Activated T-helper 1 cell treated with anti-CD3 and anti-CD28 coated beads, Interleukin-12 subunit alpha, Interleukin-12 subunit beta, Interleukin-2, Interleukin-4 antibody, amounts not matched to agents 30 ng/mL and 10 ng/mL and 1 ng/mL, durations not matched to agents 14 hours and 24 hours and 36 hours (primary cell): ENCODE measurements at regions not wholly inside any gene's neighbourhood (a gene's known extent, or its start where the extent isn't known, plus 50 kb on each side); places are given as distances from the start of the nearest gene placed in this dataset.
A peak's percentile ranks its signal among the peaks of the same experiment; 100 is the strongest.
"Not testable (repeated sequence)": the region's sequence is repeated elsewhere in the genome, so short reads cannot be mapped to it uniquely, and the experiment has no call there.

ENCODE experiments used
- DNase-seq: peaks from one replicate; pipeline ENCODE4 v3.0.0; 2021; ENCODE audit warnings: low spot score
- H3K27ac Mint-ChIP-seq: one replicate; pipeline ENCODE4 v1.8.0; 2021; ENCODE audit warnings: mild to moderate bottlenecking, mixed read lengths
- H3K27me3 Mint-ChIP-seq: one replicate; pipeline ENCODE4 v1.8.0; 2022; ENCODE audit warnings: mild to moderate bottlenecking, moderate library complexity, mixed read lengths; ENCODE audit not compliant: insufficient read depth
- H3K36me3 Mint-ChIP-seq: one replicate; pipeline ENCODE4 v1.8.0; 2021; ENCODE audit warnings: low read depth, mixed read lengths
- H3K4me1 Mint-ChIP-seq: one replicate; pipeline ENCODE4 v1.8.0; 2021; ENCODE audit warnings: low read depth, mixed read lengths
- H3K4me3 Mint-ChIP-seq: one replicate; pipeline ENCODE4 v1.8.0; 2021; ENCODE audit warnings: mild to moderate bottlenecking, moderate library complexity, mixed read lengths
- H3K9me3 Mint-ChIP-seq: one replicate; pipeline ENCODE4 v1.8.0; 2021; ENCODE audit warnings: mixed read lengths
- intact Hi-C: fragments of 100-400 bp; cut with micrococcal nuclease; formaldehyde crosslinking; loops from one replicate; pipeline ENCODE4 v1.15.1; 2024

DNA sequence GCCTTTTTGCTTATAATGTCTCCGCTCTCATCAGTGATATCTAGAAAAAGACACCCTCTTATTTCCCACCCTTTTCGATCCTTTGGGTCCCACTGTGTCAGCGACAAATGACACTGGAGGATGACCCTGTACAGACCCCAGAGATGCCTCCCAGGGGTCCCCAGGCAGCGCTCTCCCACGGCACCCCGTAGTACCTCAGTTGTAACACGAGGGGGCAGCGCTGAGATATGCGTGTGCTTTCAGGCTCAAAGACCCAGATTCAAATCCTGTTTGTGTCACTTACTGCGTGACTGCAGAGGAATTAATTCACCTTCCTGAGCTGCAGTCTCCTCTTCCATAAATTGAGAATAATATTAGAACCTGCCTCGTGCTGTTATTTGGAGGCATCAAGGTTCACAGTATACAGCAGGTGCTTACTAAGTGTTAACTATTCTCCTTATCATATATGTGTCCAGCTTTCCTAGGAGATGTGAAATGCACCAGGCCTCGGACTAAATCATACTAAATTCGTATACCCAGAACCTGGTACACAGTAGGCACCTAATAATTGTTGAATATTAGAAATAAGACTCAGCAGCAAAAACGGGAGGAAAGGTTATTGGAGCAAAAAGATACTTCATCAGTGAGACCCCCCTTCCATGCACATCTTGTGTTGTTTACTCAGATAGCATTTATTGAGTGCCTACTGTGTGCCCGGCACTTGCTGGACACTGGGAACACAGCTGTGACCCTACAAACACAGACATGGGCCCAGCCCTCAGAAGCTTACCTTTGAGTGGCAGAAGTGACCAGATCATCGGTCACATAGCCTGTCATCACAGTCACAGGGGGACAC lies 99.9 kb downstream of the PHETA1 start:
- Mint-ChIP-seq H3K4me1 (no peaks in the 10 kb centered on the region), H3K9me3 (no peaks in the 10 kb centered on the region), H3K36me3 (no peaks in the 10 kb centered on the region), H3K27ac (no peak overlapping the region), H3K4me3 (no peak overlapping the region), H3K27me3 (no peaks in the 10 kb centered on the region)
- intact Hi-C loops = loop anchor here (1.0 kb wide), 1 partner anchor 44 kb away; no protein-coding TSS in a partner anchor
- no peak for DNase-seq

DNA sequence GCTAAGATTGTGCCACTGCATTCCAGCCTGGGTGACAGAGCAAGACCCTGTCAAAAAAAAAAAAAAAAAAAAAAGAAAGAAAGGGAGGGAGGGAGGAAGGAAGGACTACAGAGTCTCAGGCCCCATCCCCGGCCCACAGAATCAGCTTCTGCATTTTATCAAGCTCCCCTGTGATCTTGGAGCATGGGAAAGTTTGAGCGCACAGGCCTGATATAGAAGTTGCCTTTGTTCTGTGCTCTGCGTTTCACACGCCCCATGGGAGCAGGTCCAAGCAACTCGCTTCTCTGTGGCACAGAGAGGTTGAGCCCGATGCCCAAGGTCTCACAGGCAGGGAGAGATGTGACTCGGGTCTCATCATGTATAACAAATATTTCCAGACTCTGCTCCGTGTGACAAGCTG lies 101.8 kb downstream of the PHETA1 start:
- no peak overlapping the region for H3K27ac Mint-ChIP-seq
- no peak for DNase-seq
- no peak overlapping the region for H3K4me3 Mint-ChIP-seq
- intact Hi-C loops = no loop called here
- no peaks in the 10 kb centered on the region for H3K9me3 Mint-ChIP-seq
- H3K36me3 Mint-ChIP-seq = no peaks in the 10 kb centered on the region
- H3K4me1 Mint-ChIP-seq = no peaks in the 10 kb centered on the region
- H3K27me3 Mint-ChIP-seq = no peaks in the 10 kb centered on the region

DNA sequence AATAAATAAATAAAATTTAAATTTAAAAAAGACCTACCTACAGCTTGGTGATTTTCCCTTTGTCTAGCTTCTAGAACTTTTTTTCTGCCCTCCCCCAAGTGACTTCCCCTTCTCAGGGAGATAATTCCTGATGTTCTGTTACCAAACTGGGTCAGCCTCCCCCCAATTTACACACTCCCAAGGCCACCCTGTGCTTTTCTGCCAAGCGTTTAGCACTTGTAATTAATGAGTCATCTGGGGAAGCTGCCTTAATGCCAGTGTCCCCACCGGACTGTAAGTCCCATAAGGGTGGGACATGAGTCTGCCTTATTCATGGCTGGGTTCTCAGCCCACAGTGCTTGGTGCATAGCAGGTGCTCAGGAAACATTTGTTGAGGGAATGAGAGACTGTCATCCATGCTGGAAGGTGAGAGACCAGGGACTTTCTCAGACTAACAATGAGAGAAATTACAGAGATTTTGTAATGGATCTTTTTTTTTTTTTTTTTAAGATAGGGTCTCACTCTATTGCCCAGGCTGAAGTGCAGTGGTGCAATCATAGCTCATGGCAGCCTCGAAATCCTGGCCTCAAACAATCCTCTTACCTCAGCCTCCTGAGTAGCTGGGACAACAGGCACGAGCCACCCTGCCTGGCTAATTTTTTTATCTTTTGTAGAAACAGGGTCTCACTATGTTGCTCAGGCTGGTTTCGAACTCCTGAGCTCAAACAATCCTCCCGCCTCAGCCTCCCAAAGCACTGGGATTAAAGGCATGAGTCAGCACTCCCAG lies 106.8 kb downstream of the PHETA1 start:
- no peaks in the 10 kb centered on the region for H3K4me1 Mint-ChIP-seq
- H3K36me3 Mint-ChIP-seq = no peaks in the 10 kb centered on the region
- no peak overlapping the region for H3K4me3 Mint-ChIP-seq
- DNase-seq = no peak
- intact Hi-C loops = no loop called here
- no peaks in the 10 kb centered on the region for H3K9me3 Mint-ChIP-seq
- no peak overlapping the region for H3K27ac Mint-ChIP-seq
- H3K27me3 Mint-ChIP-seq = peaks cover 2% of the 10 kb centered on the region

DNA sequence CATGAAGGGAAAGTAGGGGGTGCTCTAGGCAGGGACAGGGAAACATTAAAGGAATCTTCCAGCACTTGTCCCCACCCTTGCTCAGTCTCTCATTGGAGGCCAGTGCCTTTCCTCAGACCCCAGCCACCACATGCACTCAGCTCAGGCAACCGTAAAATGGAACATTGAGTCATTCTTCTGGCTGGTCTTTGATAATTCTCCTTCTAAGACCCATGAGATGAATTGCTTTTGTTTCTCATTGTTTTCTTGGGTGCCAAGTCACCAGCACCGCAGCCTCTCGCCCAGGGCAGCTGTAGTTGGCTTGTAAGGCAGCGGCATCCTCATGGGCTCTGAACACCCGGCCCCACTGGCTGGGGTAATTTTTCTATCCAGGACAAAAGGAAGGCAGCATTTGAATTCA lies 108.2 kb downstream of the PHETA1 start:
- no peak for DNase-seq
- no peak overlapping the region for H3K27ac Mint-ChIP-seq
- intact Hi-C loops = no loop called here
- no peaks in the 10 kb centered on the region for H3K9me3 Mint-ChIP-seq
- H3K36me3 Mint-ChIP-seq = no peaks in the 10 kb centered on the region
- peaks cover 2% of the 10 kb centered on the region for H3K27me3 Mint-ChIP-seq
- H3K4me3 Mint-ChIP-seq = no peak overlapping the region
- no peaks in the 10 kb centered on the region for H3K4me1 Mint-ChIP-seq

DNA sequence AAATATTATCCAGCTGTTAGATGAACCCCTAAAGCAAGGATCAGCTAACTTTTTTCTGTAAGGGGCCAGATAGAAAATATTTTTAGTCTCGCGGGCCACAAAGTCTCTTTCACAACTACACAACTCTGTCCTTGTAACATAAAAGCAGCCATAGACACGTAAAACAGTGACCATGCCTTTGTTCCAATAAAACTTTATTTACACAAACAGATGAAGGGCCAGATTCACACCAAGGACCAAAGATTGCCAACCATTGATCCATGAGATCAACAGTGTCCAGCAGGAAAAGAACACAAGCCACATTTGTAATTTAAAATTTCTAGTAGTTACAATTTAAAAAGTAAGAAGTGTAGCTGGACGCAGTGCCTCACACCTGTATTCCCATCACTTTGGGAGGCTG lies 109.7 kb downstream of the PHETA1 start:
- Mint-ChIP-seq H3K4me1 (no peaks in the 10 kb centered on the region), H3K4me3 (no peak overlapping the region), H3K27ac (no peak overlapping the region), H3K27me3 (peaks cover 2% of the 10 kb centered on the region), H3K36me3 (no peaks in the 10 kb centered on the region), H3K9me3 (no peaks in the 10 kb centered on the region)
- DNase-seq = no peak
- intact Hi-C loops = no loop called here

DNA sequence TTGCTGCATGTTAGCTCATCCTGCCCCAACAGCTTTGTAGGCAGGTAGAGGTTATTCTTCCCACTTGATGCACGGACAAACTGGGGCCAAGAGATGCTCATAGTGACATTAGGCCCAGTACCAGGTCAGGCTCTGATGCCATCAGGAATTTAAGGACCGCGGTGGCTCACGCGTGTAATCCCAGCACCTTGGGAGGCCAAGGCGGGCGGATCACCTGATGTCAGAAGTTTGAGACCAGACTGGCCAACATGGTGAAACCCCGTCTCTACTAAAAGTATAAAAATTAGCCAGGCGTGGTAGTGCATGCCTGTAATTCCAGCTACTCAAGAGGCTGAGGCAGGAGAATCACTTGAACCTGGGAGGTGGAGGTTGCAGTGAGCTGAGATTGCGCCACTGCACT lies 110.8 kb downstream of the PHETA1 start:
- H3K4me3 Mint-ChIP-seq, H3K27ac Mint-ChIP-seq, H3K4me1 Mint-ChIP-seq, H3K36me3 Mint-ChIP-seq, H3K9me3 Mint-ChIP-seq, DNase-seq, intact Hi-C loops, H3K27me3 Mint-ChIP-seq: not testable (repeated sequence)

DNA sequence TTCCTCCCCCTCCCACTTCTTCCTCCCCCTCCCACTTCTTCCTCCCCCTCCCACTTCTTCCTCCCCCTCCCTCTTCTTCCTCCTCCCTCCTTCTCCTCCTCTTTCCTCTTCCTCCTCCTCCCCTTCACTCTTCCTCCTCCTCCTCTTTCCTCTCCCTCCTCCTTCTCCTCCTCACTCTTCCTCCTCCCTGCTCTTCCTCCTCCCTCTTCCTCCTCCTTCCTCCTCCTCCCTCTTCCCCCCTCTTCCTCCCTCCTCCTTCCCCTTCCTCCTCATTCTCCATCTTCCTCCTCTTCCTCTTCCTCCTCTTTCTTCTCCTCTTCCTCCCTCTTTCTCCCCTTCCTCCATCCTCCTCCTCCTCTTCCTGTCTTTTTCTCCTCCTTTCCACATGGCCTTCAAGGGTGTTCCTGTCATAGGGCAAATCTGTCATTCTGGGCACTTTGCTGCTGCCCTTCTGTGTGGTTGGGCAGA lies 111.4 kb downstream of the PHETA1 start:
- Mint-ChIP-seq H3K4me1 (no peaks in the 10 kb centered on the region), H3K4me3 (no peak overlapping the region), H3K9me3 (no peaks in the 10 kb centered on the region), H3K27me3 (peaks cover 2% of the 10 kb centered on the region), H3K36me3 (no peaks in the 10 kb centered on the region), H3K27ac (peak overlapping the region; percentile 24)
- DNase-seq = no peak
- intact Hi-C loops = no loop called here

DNA sequence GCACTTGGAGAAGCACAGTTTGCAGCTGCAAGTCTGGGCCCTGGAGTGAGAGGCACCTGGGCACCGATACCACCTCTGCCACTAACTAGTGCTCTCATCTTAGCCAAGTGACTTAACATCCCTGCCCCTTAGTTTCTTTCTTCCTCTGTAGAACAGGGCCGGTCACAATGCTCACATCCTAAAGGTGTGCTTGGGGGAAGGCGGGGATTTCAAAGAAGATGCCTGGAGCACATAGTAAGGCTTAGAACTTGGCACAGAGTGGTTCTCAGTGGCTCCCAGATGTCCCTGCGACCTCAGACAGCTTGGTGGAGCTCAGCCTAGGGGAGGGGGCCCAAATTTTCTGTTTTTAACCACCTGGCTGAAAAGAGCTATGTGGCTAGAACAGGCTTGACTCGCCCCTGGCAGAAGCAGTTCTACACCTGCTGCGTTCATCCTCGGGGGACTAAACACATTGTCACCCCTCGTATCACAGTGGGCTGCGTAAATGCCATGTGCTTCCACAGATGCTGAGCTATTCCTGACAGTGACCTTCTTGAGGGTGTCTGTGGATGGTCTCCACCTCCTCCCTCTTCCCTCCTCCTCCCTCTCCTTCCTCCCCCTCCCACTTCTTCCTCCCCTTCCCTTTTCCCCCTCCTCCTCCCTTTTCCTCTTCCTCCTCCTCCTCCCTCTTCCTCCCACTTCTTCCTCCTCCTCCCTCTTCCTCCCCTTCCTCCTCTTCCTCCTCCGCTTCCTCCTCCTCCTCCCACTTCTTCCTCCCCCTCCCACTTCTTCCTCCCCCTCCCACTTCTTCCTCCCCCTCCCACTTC lies 112.1 kb downstream of the PHETA1 start:
- Mint-ChIP-seq H3K4me3 (no peak overlapping the region), H3K36me3 (no peaks in the 10 kb centered on the region), H3K4me1 (no peaks in the 10 kb centered on the region), H3K27me3 (peaks cover 2% of the 10 kb centered on the region), H3K9me3 (no peaks in the 10 kb centered on the region), H3K27ac (no peak overlapping the region)
- no peak for DNase-seq
- intact Hi-C loops = no loop called here

DNA sequence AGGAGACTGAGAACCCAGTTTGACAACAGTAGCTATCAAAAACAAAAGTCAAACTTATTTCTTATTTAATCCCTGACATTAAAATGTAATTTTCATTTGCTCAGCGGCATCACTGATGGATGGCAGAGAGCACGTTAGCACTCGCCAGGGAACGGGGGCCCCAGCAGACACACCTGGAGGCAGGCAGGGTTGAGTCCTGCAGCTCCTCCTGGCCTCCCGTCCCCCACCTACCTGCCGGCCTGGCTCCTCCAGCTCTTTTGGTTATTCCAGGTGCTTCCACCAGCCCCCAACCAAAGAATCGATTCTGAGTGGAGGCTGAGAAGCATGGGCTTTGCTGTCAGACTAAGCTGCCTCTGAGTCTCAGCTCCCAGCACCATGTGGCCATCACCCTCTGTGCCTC lies 113.6 kb downstream of the PHETA1 start:
- DNase-seq = no peak
- H3K36me3 Mint-ChIP-seq = no peaks in the 10 kb centered on the region
- intact Hi-C loops = no loop called here
- H3K27ac Mint-ChIP-seq = no peak overlapping the region
- H3K9me3 Mint-ChIP-seq = no peaks in the 10 kb centered on the region
- no peaks in the 10 kb centered on the region for H3K4me1 Mint-ChIP-seq
- peaks cover 2% of the 10 kb centered on the region for H3K27me3 Mint-ChIP-seq
- H3K4me3 Mint-ChIP-seq = no peak overlapping the region

DNA sequence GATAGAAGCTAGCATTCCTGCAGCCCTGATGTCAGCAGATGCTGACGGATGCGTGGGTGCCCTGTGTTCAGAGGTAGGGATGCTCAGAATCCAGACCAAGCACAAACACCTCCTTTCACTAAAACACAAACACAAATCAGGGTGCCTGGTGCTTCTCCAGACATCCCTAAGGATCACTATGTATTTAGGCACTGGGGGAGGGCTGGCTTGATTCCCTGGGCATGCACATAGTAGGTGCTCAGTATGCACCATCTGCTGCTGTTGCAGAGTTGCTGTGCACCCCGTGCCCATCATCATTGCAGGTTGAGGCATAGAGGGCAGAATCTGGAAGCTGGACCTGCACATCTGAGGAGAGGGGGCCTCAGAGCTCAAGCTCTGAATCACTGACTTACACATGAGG lies 114.8 kb downstream of the PHETA1 start:
- H3K36me3 Mint-ChIP-seq = no peaks in the 10 kb centered on the region
- H3K4me3 Mint-ChIP-seq = no peak overlapping the region
- no peak for DNase-seq
- H3K27ac Mint-ChIP-seq = no peak overlapping the region
- H3K9me3 Mint-ChIP-seq = no peaks in the 10 kb centered on the region
- intact Hi-C loops = no loop called here
- H3K4me1 Mint-ChIP-seq = no peaks in the 10 kb centered on the region
- H3K27me3 Mint-ChIP-seq = peaks cover 2% of the 10 kb centered on the region

DNA sequence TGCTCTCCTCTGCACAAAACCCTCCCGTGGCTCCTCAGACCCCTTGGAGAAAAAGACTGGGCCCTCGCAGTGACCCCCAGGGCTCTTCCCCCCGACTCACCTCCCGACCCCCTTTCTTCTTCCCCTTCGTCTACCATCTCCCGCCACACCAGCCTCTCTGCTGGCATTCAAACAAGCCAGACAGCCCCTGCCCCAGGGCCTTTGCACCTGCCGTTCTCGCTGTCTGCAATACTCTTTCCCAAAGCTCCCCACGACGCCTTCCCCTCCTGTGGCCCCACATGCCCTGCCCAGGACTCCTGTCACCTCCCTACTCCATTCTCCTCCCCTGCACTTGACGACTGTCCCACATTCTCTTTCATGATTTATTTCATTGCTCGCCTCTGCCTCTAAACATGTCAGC lies 115.7 kb downstream of the PHETA1 start:
- Mint-ChIP-seq H3K4me1 (no peaks in the 10 kb centered on the region), H3K27me3 (peaks cover 2% of the 10 kb centered on the region), H3K9me3 (no peaks in the 10 kb centered on the region), H3K27ac (no peak overlapping the region), H3K4me3 (no peak overlapping the region), H3K36me3 (no peaks in the 10 kb centered on the region)
- intact Hi-C loops = no loop called here
- DNase-seq = no peak

DNA sequence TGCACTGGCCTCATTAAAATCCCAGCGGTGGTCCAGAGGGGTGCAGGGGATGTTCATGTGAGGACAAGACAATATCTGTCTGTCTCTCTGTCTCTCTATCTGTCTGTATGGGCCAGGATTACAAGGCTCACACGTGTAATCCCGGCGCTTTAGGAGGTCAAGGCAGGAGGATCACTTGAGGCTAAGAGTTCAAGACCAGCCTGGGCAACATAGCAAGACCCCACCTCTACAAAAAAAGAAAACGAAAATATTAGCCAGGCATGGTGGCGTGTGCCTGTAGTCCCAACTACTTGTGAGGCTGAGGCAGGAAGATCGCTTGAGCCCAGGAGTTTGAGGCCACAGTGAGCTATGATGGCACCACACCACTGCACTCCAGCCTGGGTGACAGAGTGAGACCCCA lies 117.1 kb downstream of the PHETA1 start:
- H3K36me3 Mint-ChIP-seq = no peaks in the 10 kb centered on the region
- no peaks in the 10 kb centered on the region for H3K4me1 Mint-ChIP-seq
- no peak for DNase-seq
- no peaks in the 10 kb centered on the region for H3K9me3 Mint-ChIP-seq
- H3K27me3 Mint-ChIP-seq = no peaks in the 10 kb centered on the region
- no peak overlapping the region for H3K27ac Mint-ChIP-seq
- no peak overlapping the region for H3K4me3 Mint-ChIP-seq
- intact Hi-C loops = no loop called here
